Fibroblast of lung (primary cell): ENCODE measurements at regions not wholly inside any gene's neighbourhood (a gene's known extent, or its start where the extent isn't known, plus 50 kb on each side); places are given as distances from the start of the nearest gene placed in this dataset.

ENCODE experiments used
- DNase-seq, 2 donors: peaks; one replicate each; pipeline versions ENCODE4 v3.0.0 to v3.0.0-alpha.2; 2010; ENCODE audit warnings: low read depth in 2 of 2
- H2AFZ ChIP-seq: 2 replicates; pipeline ENCODE4 v1.5.1; 2012; ENCODE audit warnings: low read length, control low read depth, inconsistent platforms
- H3K27ac ChIP-seq: 2 replicates; pipeline ENCODE4 v1.5.1; 2011; ENCODE audit warnings: low read length, control low read depth; ENCODE audit not compliant: insufficient read depth
- H3K27me3 ChIP-seq: 2 replicates; pipeline ENCODE4 v1.5.1; 2011; ENCODE audit warnings: mild to moderate bottlenecking, low read length; ENCODE audit not compliant: control insufficient read depth, insufficient read depth
- H3K36me3 ChIP-seq: 2 replicates; pipeline ENCODE4 v1.5.1; 2011; ENCODE audit warnings: low read length; ENCODE audit not compliant: control insufficient read depth, insufficient read depth
- H3K4me1 ChIP-seq: 2 replicates; pipeline ENCODE4 v1.5.1; 2011; ENCODE audit warnings: low read length; ENCODE audit not compliant: control insufficient read depth, insufficient read depth; ENCODE audit errors: extremely low read depth
- H3K4me2 ChIP-seq: 2 replicates; pipeline ENCODE4 v1.5.1; 2011; ENCODE audit warnings: low read length, control low read depth; ENCODE audit not compliant: insufficient read depth; ENCODE audit errors: extremely low read depth
- H3K4me3 ChIP-seq, 4 experiments: fragments of 200-600 bp in 1 of 4; sonication (generic) in 1 of 4; replicated peaks in 1 of 4; 2 replicates each; pipeline ENCODE4 v1.5.1; 2011 to 2016; ENCODE audit warnings: low read length in 4 of 4, low read depth in 3 of 4, mild to moderate bottlenecking in 3 of 4, control low read depth in 2 of 4, inconsistent platforms in 1 of 4, mixed read lengths in 1 of 4; ENCODE audit not compliant: insufficient read depth in 1 of 4; ENCODE audit errors: control extremely low read depth in 1 of 4
- H3K79me2 ChIP-seq: 2 replicates; pipeline ENCODE4 v1.5.1; 2012; ENCODE audit warnings: mild to moderate bottlenecking, low read length, inconsistent platforms; ENCODE audit not compliant: control insufficient read depth, insufficient read depth
- H3K9ac ChIP-seq: 2 replicates; pipeline ENCODE4 v1.5.1; 2011; ENCODE audit warnings: mild to moderate bottlenecking, low read length, control low read depth; ENCODE audit not compliant: insufficient read depth
- H3K9me3 ChIP-seq: 2 replicates; pipeline ENCODE4 v1.5.1; 2012; ENCODE audit warnings: low read depth, low read length; ENCODE audit not compliant: control insufficient read depth, insufficient read depth
- H4K20me1 ChIP-seq: 2 replicates; pipeline ENCODE4 v1.5.1; 2011; ENCODE audit warnings: low read length; ENCODE audit not compliant: control insufficient read depth, insufficient read depth; ENCODE audit errors: extremely low read depth
- CTCF ChIP-seq, 2 donors: IDR thresholded peaks in 1 of 2; conservative IDR thresholded peaks in 1 of 2; 1 replicate in 1 of 2; 2 replicates in 1 of 2; pipeline ENCODE4 v1.5.1; 2011 to 2012; ENCODE audit warnings: low read length in 2 of 2, control low read depth in 1 of 2, inconsistent platforms in 1 of 2, low read depth in 1 of 2, mild to moderate bottlenecking in 1 of 2
- EZH2 ChIP-seq: IDR thresholded peaks from 2 replicates; pipeline ENCODE4 v1.5.1; 2012; ENCODE audit warnings: low read length, control low read depth, mild to moderate bottlenecking; ENCODE audit errors: missing control alignments

- Histone ChIP-seq H3K36me3 (no peaks in the 10 kb centered on the region), H4K20me1 (no peaks in the 10 kb centered on the region), H3K27me3 (no peaks in the 10 kb centered on the region), H3K79me2 (no peaks in the 10 kb centered on the region), H3K4me1 (peaks cover 2% of the 10 kb centered on the region), H3K4me2 (no peak overlapping the region), H3K9me3 (no peaks in the 10 kb centered on the region), H2AFZ (no peak overlapping the region), H3K4me3 (no peak overlapping the region), H3K27ac (no peak overlapping the region), H3K9ac (no peak overlapping the region)
- DNase-seq: no peak
- TF ChIP-seq CTCF (conservative IDR thresholded peaks at IDR 0.05 in 1 of 2, IDR thresholded peaks at IDR 0.05 in 1 of 2; ENCODE audit: low read depth in 1 of 2, low read length in 2 of 2): no peak
- no peak for TF ChIP-seq EZH2
These were observed 100.5 kb upstream of the BTN3A2 start for GRCh38 chr6:26264547-26264946.

- no peak for TF ChIP-seq EZH2
- no peak for TF ChIP-seq CTCF (conservative IDR thresholded peaks at IDR 0.05 in 1 of 2, IDR thresholded peaks at IDR 0.05 in 1 of 2; ENCODE audit: low read depth in 1 of 2, low read length in 2 of 2)
- no peak overlapping the region for H3K4me3 ChIP-seq
- H2AFZ ChIP-seq: no peak overlapping the region
These were observed 97.9 kb upstream of the BTN3A2 start for GRCh38 chr6:26267083-26267589.

GRCh38 chr6:26268659-26269402, 96.2 kb upstream of the BTN3A2 start:
- H3K9me3 ChIP-seq: no peaks in the 10 kb centered on the region
- no peak overlapping the region for H2AFZ ChIP-seq
- no peaks in the 10 kb centered on the region for H3K36me3 ChIP-seq
- TF ChIP-seq CTCF (conservative IDR thresholded peaks at IDR 0.05 in 1 of 2, IDR thresholded peaks at IDR 0.05 in 1 of 2; ENCODE audit: low read depth in 1 of 2, low read length in 2 of 2): no peak
- no peak for TF ChIP-seq EZH2
- H3K79me2 ChIP-seq: no peaks in the 10 kb centered on the region
- H3K4me3 ChIP-seq: peak overlapping the region in 1 of 4 experiments; percentile 85
- H4K20me1 ChIP-seq: no peaks in the 10 kb centered on the region
- DNase-seq: peak; percentile 58 to 81
- H3K4me1 ChIP-seq: peaks cover 3% of the 10 kb centered on the region
- H3K9ac ChIP-seq: no peak overlapping the region
- H3K4me2 ChIP-seq: peak overlapping the region; percentile 54
- H3K27ac ChIP-seq: no peak overlapping the region
- H3K27me3 ChIP-seq: no peaks in the 10 kb centered on the region

More at GRCh38 chr6:26267083-26267589, 97.9 kb upstream of the BTN3A2 start:
- peaks cover 3% of the 10 kb centered on the region for H3K4me1 ChIP-seq
- H3K27me3 ChIP-seq: no peaks in the 10 kb centered on the region
- DNase-seq: no peak
- H4K20me1 ChIP-seq: no peaks in the 10 kb centered on the region
- H3K36me3 ChIP-seq: no peaks in the 10 kb centered on the region
- no peaks in the 10 kb centered on the region for H3K9me3 ChIP-seq
- no peak overlapping the region for H3K27ac ChIP-seq
- H3K9ac ChIP-seq: no peak overlapping the region
- no peak overlapping the region for H3K4me2 ChIP-seq
- H3K79me2 ChIP-seq: no peaks in the 10 kb centered on the region
